GM19023 (cell line): ENCODE measurements at regions not wholly inside any gene's neighbourhood (a gene's known extent, or its start where the extent isn't known, plus 50 kb on each side); places are given as distances from the start of the nearest gene placed in this dataset.
A peak's percentile ranks its signal among the peaks of the same experiment; 100 is the strongest.

ENCODE experiments used
- ATAC-seq: cut with Tn5 transposase; IDR thresholded peaks from one replicate; pipeline ENCODE4 v1.9.1; 2021; ENCODE audit warnings: mild to moderate bottlenecking, moderate library complexity; ENCODE audit not compliant: unreplicated experiment

GRCh38 chr5:173780235-173781234 is 107.6 kb upstream of the CPEB4 start:
- no peak for ATAC-seq

- ATAC-seq, result no peak
These were observed 106.7 kb upstream of the CPEB4 start for GRCh38 chr5:173781432-173781815.

GRCh38 chr5:173781816-173782670 is 106.1 kb upstream of the CPEB4 start:
- ATAC-seq, result no peak

GRCh38 chr5:173782671-173783101 is 105.5 kb upstream of the CPEB4 start:
- ATAC-seq, result no peak

GRCh38 chr5:173783371-173783770 is 104.8 kb upstream of the CPEB4 start:
- ATAC-seq, result no peak

- no peak for ATAC-seq
These were observed 102.7 kb upstream of the CPEB4 start for GRCh38 chr5:173785400-173785799.

- no peak for ATAC-seq
These were observed 102.3 kb upstream of the CPEB4 start for GRCh38 chr5:173785866-173786265.

GRCh38 chr5:173786286-173787187 is 101.6 kb upstream of the CPEB4 start:
- ATAC-seq, result peak; percentile 54

- ATAC-seq, result no peak
These were observed 98.9 kb upstream of the CPEB4 start for GRCh38 chr5:173789031-173789920.

- no peak for ATAC-seq
These were observed 97.9 kb upstream of the CPEB4 start for GRCh38 chr5:173790177-173790719.

GRCh38 chr5:173790836-173791546 is 97.2 kb upstream of the CPEB4 start:
- no peak for ATAC-seq

GRCh38 chr5:173791878-173792277 is 96.3 kb upstream of the CPEB4 start:
- ATAC-seq, result no peak

GRCh38 chr5:173792781-173793547 is 95.2 kb upstream of the CPEB4 start:
- no peak for ATAC-seq

- ATAC-seq, result no peak
These were observed 94.3 kb upstream of the CPEB4 start for GRCh38 chr5:173793648-173794548.

- ATAC-seq, result no peak
These were observed 93.2 kb upstream of the CPEB4 start for GRCh38 chr5:173794901-173795416.

GRCh38 chr5:173795601-173796000 is 92.5 kb upstream of the CPEB4 start:
- ATAC-seq, result no peak
